HG03064 (cell line): ENCODE measurements at regions not wholly inside any gene's neighbourhood (a gene's known extent, or its start where the extent isn't known, plus 50 kb on each side); places are given as distances from the start of the nearest gene placed in this dataset.
"Not testable (repeated sequence)": the region's sequence is repeated elsewhere in the genome, so short reads cannot be mapped to it uniquely, and the experiment has no call there.

Experiments used
- ATAC-seq: cut with Tn5 transposase; IDR thresholded peaks from one replicate; pipeline ENCODE4 v1.9.1; 2021; ENCODE audit warnings: low read depth; ENCODE audit not compliant: unreplicated experiment

- not testable (repeated sequence) for ATAC-seq
Measured at GRCh38 chr2:19615402-19615801, 257.0 kb upstream of the OSR1 start.

GRCh38 chr2:19614066-19614465 lies 255.6 kb upstream of the OSR1 start:
- no peak for ATAC-seq

- ATAC-seq, result no peak
Measured at GRCh38 chr2:19611491-19612332, 253.3 kb upstream of the OSR1 start.

GRCh38 chr2:19609266-19609665 lies 250.8 kb upstream of the OSR1 start:
- ATAC-seq, result no peak

- ATAC-seq, result no peak
Measured at GRCh38 chr2:19607931-19608771, 249.7 kb upstream of the OSR1 start.

- ATAC-seq, result no peak
Measured at GRCh38 chr2:19607400-19607799, 249.0 kb upstream of the OSR1 start.

- ATAC-seq, result no peak
Measured at GRCh38 chr2:19600982-19601381, 242.6 kb upstream of the OSR1 start.

GRCh38 chr2:19600506-19600905 lies 242.1 kb upstream of the OSR1 start:
- ATAC-seq, result no peak

GRCh38 chr2:19598971-19599370 lies 240.5 kb upstream of the OSR1 start:
- no peak for ATAC-seq

GRCh38 chr2:19592197-19592596 lies 233.8 kb upstream of the OSR1 start:
- ATAC-seq, result no peak

- ATAC-seq, result no peak
Measured at GRCh38 chr2:19589791-19590190, 231.4 kb upstream of the OSR1 start.

- no peak for ATAC-seq
Measured at GRCh38 chr2:19580830-19581229, 222.4 kb upstream of the OSR1 start.

- no peak for ATAC-seq
Measured at GRCh38 chr2:19580264-19580663, 221.8 kb upstream of the OSR1 start.

- ATAC-seq, result no peak
Measured at GRCh38 chr2:19579461-19579860, 221.0 kb upstream of the OSR1 start.

- ATAC-seq, result no peak
Measured at GRCh38 chr2:19577723-19578122, 219.3 kb upstream of the OSR1 start.

- no peak for ATAC-seq
Measured at GRCh38 chr2:19576411-19576810, 218.0 kb upstream of the OSR1 start.

GRCh38 chr2:19575641-19576040 lies 217.2 kb upstream of the OSR1 start:
- no peak for ATAC-seq

- no peak for ATAC-seq
Measured at GRCh38 chr2:19574778-19575260, 216.4 kb upstream of the OSR1 start.

GRCh38 chr2:19573784-19574183 lies 215.4 kb upstream of the OSR1 start:
- no peak for ATAC-seq

GRCh38 chr2:19571773-19572172 lies 213.3 kb upstream of the OSR1 start:
- ATAC-seq, result no peak

GRCh38 chr2:19569300-19569791 lies 210.9 kb upstream of the OSR1 start:
- ATAC-seq, result no peak
